ENCODE measurements at regions not wholly inside any gene's neighbourhood (a gene's known extent, or its start where the extent isn't known, plus 50 kb on each side); places are given as distances from the start of the nearest gene placed in this dataset.

- H3K36me3 Mint-ChIP-seq (ENCODE audit: low read depth): peaks cover 2% of the 10 kb centered on the region
- no peak overlapping the region for H3K4me3 Mint-ChIP-seq (ENCODE audit: unreplicated experiment)
- H3K27me3 Mint-ChIP-seq (ENCODE audit: low read depth): no peaks in the 10 kb centered on the region
- no peak for TF ChIP-seq CTCF (IDR thresholded peaks at IDR 0.05)
- DNase-seq (ENCODE audit: low spot score): no peak
- no peaks in the 10 kb centered on the region for H3K4me1 Mint-ChIP-seq (ENCODE audit: low read depth)
- H3K9me3 Mint-ChIP-seq (ENCODE audit: low read depth): no peaks in the 10 kb centered on the region
- H3K27ac Mint-ChIP-seq (ENCODE audit: unreplicated experiment): no peak overlapping the region
Measured at GRCh38 chr3:106675451-106675850, 701.8 kb upstream of the CCDC54 start.

GRCh38 chr3:106678657-106679390, 698.4 kb upstream of the CCDC54 start:
- DNase-seq (ENCODE audit: low spot score): no peak
- Mint-ChIP-seq H3K36me3 (ENCODE audit: low read depth) (peaks cover 2% of the 10 kb centered on the region), H3K4me3 (ENCODE audit: unreplicated experiment) (no peak overlapping the region), H3K27me3 (ENCODE audit: low read depth) (no peaks in the 10 kb centered on the region), H3K9me3 (ENCODE audit: low read depth) (no peaks in the 10 kb centered on the region), H3K27ac (ENCODE audit: unreplicated experiment) (no peak overlapping the region), H3K4me1 (ENCODE audit: low read depth) (peaks cover 3% of the 10 kb centered on the region)
- TF ChIP-seq CTCF (IDR thresholded peaks at IDR 0.05): no peak

DNA sequence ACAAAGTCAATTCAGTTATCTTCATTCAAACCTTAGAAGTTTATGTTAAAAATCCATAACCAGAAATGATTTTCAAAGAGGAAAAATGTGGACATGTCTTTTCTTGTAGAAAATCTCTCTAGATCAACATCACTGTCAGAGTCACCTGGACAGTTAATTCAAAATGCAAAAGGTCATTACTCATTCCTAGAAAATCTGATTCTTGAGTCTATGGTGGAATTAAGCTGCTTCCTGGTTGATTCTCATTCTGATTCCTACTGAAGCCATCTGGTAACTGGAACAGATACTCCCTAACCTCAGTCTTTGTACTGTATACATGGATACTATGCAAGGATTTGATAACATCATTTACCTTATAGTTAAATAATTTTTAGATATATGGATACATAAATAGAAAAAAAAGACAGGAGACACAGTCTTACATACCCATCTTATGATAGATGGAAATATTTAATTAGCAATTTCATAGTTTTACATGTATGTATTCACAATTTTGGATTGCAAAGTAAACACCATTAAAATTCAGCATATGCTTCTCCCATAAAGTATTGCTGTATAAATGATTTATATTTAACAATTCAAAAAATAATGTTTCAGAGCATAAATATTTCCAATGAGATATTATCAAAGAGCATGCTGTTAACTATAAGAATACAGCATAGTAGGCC, 693.2 kb upstream of the CCDC54 start:
- H3K4me1 Mint-ChIP-seq (ENCODE audit: low read depth): peaks cover 4% of the 10 kb centered on the region
- no peak overlapping the region for H3K27ac Mint-ChIP-seq (ENCODE audit: unreplicated experiment)
- H3K27me3 Mint-ChIP-seq (ENCODE audit: low read depth): no peaks in the 10 kb centered on the region
- H3K9me3 Mint-ChIP-seq (ENCODE audit: low read depth): no peaks in the 10 kb centered on the region
- no peak overlapping the region for H3K4me3 Mint-ChIP-seq (ENCODE audit: unreplicated experiment)
- TF ChIP-seq CTCF (IDR thresholded peaks at IDR 0.05): no peak
- H3K36me3 Mint-ChIP-seq (ENCODE audit: low read depth): peaks cover 2% of the 10 kb centered on the region
- DNase-seq (ENCODE audit: low spot score): no peak

GRCh38 chr3:106685745-106686144, 691.5 kb upstream of the CCDC54 start:
- Mint-ChIP-seq H3K4me3 (ENCODE audit: unreplicated experiment) (no peak overlapping the region), H3K36me3 (ENCODE audit: low read depth) (no peaks in the 10 kb centered on the region), H3K27ac (ENCODE audit: unreplicated experiment) (no peak overlapping the region), H3K4me1 (ENCODE audit: low read depth) (peaks cover 4% of the 10 kb centered on the region), H3K27me3 (ENCODE audit: low read depth) (no peaks in the 10 kb centered on the region), H3K9me3 (ENCODE audit: low read depth) (no peaks in the 10 kb centered on the region)
- no peak for DNase-seq (ENCODE audit: low spot score)
- no peak for TF ChIP-seq CTCF (IDR thresholded peaks at IDR 0.05)

DNA sequence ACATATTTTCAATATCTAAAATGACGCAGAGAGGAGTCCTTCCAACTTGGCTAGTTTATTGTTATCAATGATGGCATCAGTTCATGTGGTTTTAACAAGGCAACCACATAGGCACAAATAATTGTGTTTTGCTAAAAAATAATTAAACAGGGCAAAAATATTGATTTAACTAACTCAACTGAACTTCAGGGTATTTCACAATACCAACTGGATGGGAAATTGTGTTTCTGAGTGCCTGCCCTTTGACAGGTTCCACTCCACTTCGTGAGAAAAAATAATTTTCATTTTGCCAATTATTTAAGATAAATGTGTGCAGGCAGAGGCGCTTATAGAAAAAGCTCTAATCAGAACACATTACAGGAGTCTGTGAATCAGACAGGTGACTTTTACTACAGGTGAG, 689.3 kb upstream of the CCDC54 start:
- H3K27me3 Mint-ChIP-seq (ENCODE audit: low read depth): no peaks in the 10 kb centered on the region
- H3K36me3 Mint-ChIP-seq (ENCODE audit: low read depth): no peaks in the 10 kb centered on the region
- H3K27ac Mint-ChIP-seq (ENCODE audit: unreplicated experiment): no peak overlapping the region
- peaks cover 10% of the 10 kb centered on the region for H3K4me1 Mint-ChIP-seq (ENCODE audit: low read depth)
- H3K9me3 Mint-ChIP-seq (ENCODE audit: low read depth): no peaks in the 10 kb centered on the region
- H3K4me3 Mint-ChIP-seq (ENCODE audit: unreplicated experiment): no peak overlapping the region
- no peak for DNase-seq (ENCODE audit: low spot score)
- no peak for TF ChIP-seq CTCF (IDR thresholded peaks at IDR 0.05)

All from chondrocyte (in vitro differentiated cells).